Liver (tissue), 8 donors: ENCODE measurements at regions not wholly inside any gene's neighbourhood (a gene's known extent, or its start where the extent isn't known, plus 50 kb on each side); places are given as distances from the start of the nearest gene placed in this dataset.

Experiments used
- DNase-seq: peaks from one replicate; pipeline ENCODE4 v3.0.0-alpha.2; 2017; ENCODE audit warnings: low spot score
- H3K27ac ChIP-seq, 2 donors: one replicate each; pipeline ENCODE4 v1.7.0; 2013; ENCODE audit warnings: inconsistent platforms in 2 of 2, low read length in 2 of 2, control low read depth in 1 of 2, low read depth in 1 of 2, mild to moderate bottlenecking in 1 of 2
- H3K27me3 ChIP-seq, 4 donors: one replicate each; pipeline versions ENCODE4 v1.6.1 to v1.7.0; 2013; ENCODE audit warnings: low read length in 3 of 4, inconsistent platforms in 1 of 4, mild to moderate bottlenecking in 1 of 4, moderate library complexity in 1 of 4; ENCODE audit not compliant: control insufficient read depth in 4 of 4, insufficient read depth in 4 of 4
- H3K36me3 ChIP-seq, 4 donors: one replicate each; pipeline versions ENCODE4 v1.6.1 to v1.7.0; 2013; ENCODE audit warnings: low read length in 3 of 4, mild to moderate bottlenecking in 3 of 4, low read depth in 1 of 4, moderate library complexity in 1 of 4; ENCODE audit not compliant: control insufficient read depth in 4 of 4, insufficient read depth in 3 of 4
- H3K4me1 ChIP-seq, 4 donors: one replicate each; pipeline versions ENCODE4 v1.6.1 to v1.7.0; 2013; ENCODE audit warnings: low read length in 3 of 4, mild to moderate bottlenecking in 3 of 4, moderate library complexity in 1 of 4; ENCODE audit not compliant: control insufficient read depth in 4 of 4, insufficient read depth in 4 of 4
- H3K4me3 ChIP-seq, 3 donors: one replicate each; pipeline versions ENCODE4 v1.6.1 to v1.7.0; 2013; ENCODE audit warnings: low read length in 3 of 3, control low read depth in 1 of 3, low read depth in 1 of 3, mild to moderate bottlenecking in 1 of 3
- H3K9ac ChIP-seq, 2 donors: one replicate each; pipeline ENCODE4 v1.7.0; 2013; ENCODE audit warnings: low read length in 2 of 2, mild to moderate bottlenecking in 2 of 2, moderate library complexity in 2 of 2, control low read depth in 1 of 2, low read depth in 1 of 2
- H3K9me3 ChIP-seq, 4 donors: one replicate each; pipeline versions ENCODE4 v1.6.1 to v1.7.0; 2013; ENCODE audit warnings: low read length in 3 of 4; ENCODE audit not compliant: control insufficient read depth in 4 of 4
- FOXA2 ChIP-seq: IDR thresholded peaks from 2 replicates; pipeline ENCODE4 v1.6.1; 2016; ENCODE audit warnings: antibody characterized with exemption
- GABPA ChIP-seq, 2 donors: IDR thresholded peaks in 1 of 2; conservative IDR thresholded peaks in 1 of 2; 2 replicates each; pipeline ENCODE4 v1.6.1; 2016; ENCODE audit warnings: antibody characterized with exemption in 2 of 2, mild to moderate bottlenecking in 1 of 2, moderate library complexity in 1 of 2
- JUND ChIP-seq, 2 donors: IDR thresholded peaks; 2 replicates each; pipeline ENCODE4 v1.6.1; 2016; ENCODE audit warnings: antibody characterized with exemption in 2 of 2
- NR2F2 ChIP-seq: IDR thresholded peaks from 2 replicates; pipeline ENCODE4 v1.6.1; 2016; ENCODE audit warnings: antibody characterized with exemption
- RAD21 ChIP-seq, 2 donors: IDR thresholded peaks; 2 replicates each; pipeline ENCODE4 v1.6.1; 2016; ENCODE audit warnings: antibody characterized with exemption in 2 of 2, mild to moderate bottlenecking in 2 of 2
- RXRA ChIP-seq, 2 donors: IDR thresholded peaks; 2 replicates each; pipeline ENCODE4 v1.6.1; 2017 to 2018; ENCODE audit warnings: antibody characterized with exemption in 2 of 2, mild to moderate bottlenecking in 1 of 2
- TAF1 ChIP-seq: conservative IDR thresholded peaks from 2 replicates; pipeline ENCODE4 v1.6.1; 2016; ENCODE audit warnings: antibody characterized with exemption, mild to moderate bottlenecking
- WGBS: extraction: QIAGEN DNeasy Blood & Tissue Kit; methylation state at CpG from one replicate; pipeline ENCODE4 v1.1.7; 2013; 5-methylcytosine and 5-hydroxymethylcytosine counted together
- TF ChIP-seq, protein P1 (sequence below): IDR thresholded peaks from 2 replicates; pipeline ENCODE4 v1.6.1; 2016; ENCODE audit warnings: antibody characterized with exemption, mild to moderate bottlenecking
- TF ChIP-seq, protein P2 (sequence below): fragments of 150-350 bp; IDR thresholded peaks from 2 replicates; pipeline ENCODE4 v1.5.1; 2017; ENCODE audit warnings: improper control_type of control experiment, low read depth, low read length; ENCODE audit not compliant: missing input control
- TF ChIP-seq, protein P3 (sequence below): IDR thresholded peaks from 2 replicates; pipeline ENCODE4 v1.6.1; 2016; ENCODE audit warnings: antibody characterized with exemption
- TF ChIP-seq, protein P4 (sequence below): IDR thresholded peaks from 2 replicates; pipeline ENCODE4 v1.6.1; 2016; ENCODE audit warnings: antibody characterized with exemption
- donor health status: healthy.
- donor health status: healthy.
- donor health status: healthy.
- donor health status: healthy.
- donor health status: healthy.

DNA sequence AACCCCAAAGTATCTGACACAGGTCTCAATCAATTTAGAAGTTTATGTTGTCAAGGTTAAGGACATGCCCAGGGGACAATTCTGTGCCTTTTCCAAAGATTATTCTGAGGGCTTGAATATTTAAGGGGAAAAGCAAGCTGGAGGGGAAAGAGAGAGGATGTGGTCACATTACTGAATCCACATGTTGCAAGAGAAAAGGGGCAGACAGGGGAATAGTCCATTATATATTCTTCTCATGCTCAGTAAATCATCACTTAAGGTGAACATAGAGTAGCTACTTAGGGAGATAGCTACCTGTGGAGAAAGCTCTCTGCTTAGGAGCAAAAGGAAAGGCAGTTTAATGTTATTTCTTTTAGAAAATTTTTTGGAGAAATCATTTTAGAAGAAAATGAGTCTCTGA lies 751.6 kb downstream of the SI start:
- no peaks in the 10 kb centered on the region for H3K36me3 ChIP-seq
- H3K27me3 ChIP-seq: no peaks in the 10 kb centered on the region
- H3K27ac ChIP-seq: no peak overlapping the region
- H3K4me3 ChIP-seq: no peak overlapping the region
- DNase-seq: no peak
- no peaks in the 10 kb centered on the region for H3K4me1 ChIP-seq
- no peak overlapping the region for H3K9ac ChIP-seq
- H3K9me3 ChIP-seq: no peaks in the 10 kb centered on the region
- TF ChIP-seq, protein P1, sequence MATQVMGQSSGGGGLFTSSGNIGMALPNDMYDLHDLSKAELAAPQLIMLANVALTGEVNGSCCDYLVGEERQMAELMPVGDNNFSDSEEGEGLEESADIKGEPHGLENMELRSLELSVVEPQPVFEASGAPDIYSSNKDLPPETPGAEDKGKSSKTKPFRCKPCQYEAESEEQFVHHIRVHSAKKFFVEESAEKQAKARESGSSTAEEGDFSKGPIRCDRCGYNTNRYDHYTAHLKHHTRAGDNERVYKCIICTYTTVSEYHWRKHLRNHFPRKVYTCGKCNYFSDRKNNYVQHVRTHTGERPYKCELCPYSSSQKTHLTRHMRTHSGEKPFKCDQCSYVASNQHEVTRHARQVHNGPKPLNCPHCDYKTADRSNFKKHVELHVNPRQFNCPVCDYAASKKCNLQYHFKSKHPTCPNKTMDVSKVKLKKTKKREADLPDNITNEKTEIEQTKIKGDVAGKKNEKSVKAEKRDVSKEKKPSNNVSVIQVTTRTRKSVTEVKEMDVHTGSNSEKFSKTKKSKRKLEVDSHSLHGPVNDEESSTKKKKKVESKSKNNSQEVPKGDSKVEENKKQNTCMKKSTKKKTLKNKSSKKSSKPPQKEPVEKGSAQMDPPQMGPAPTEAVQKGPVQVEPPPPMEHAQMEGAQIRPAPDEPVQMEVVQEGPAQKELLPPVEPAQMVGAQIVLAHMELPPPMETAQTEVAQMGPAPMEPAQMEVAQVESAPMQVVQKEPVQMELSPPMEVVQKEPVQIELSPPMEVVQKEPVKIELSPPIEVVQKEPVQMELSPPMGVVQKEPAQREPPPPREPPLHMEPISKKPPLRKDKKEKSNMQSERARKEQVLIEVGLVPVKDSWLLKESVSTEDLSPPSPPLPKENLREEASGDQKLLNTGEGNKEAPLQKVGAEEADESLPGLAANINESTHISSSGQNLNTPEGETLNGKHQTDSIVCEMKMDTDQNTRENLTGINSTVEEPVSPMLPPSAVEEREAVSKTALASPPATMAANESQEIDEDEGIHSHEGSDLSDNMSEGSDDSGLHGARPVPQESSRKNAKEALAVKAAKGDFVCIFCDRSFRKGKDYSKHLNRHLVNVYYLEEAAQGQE: no peak
- TF ChIP-seq RXRA (IDR thresholded peaks at IDR 0.05): no peak
- TF ChIP-seq RAD21 (IDR thresholded peaks at IDR 0.05): no peak
- TF ChIP-seq, protein P2, sequence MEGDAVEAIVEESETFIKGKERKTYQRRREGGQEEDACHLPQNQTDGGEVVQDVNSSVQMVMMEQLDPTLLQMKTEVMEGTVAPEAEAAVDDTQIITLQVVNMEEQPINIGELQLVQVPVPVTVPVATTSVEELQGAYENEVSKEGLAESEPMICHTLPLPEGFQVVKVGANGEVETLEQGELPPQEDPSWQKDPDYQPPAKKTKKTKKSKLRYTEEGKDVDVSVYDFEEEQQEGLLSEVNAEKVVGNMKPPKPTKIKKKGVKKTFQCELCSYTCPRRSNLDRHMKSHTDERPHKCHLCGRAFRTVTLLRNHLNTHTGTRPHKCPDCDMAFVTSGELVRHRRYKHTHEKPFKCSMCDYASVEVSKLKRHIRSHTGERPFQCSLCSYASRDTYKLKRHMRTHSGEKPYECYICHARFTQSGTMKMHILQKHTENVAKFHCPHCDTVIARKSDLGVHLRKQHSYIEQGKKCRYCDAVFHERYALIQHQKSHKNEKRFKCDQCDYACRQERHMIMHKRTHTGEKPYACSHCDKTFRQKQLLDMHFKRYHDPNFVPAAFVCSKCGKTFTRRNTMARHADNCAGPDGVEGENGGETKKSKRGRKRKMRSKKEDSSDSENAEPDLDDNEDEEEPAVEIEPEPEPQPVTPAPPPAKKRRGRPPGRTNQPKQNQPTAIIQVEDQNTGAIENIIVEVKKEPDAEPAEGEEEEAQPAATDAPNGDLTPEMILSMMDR: no peak
- TF ChIP-seq, protein P3, sequence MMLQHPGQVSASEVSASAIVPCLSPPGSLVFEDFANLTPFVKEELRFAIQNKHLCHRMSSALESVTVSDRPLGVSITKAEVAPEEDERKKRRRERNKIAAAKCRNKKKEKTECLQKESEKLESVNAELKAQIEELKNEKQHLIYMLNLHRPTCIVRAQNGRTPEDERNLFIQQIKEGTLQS: no peak
- no peak for TF ChIP-seq GABPA (IDR thresholded peaks at IDR 0.05 in 1 of 2, conservative IDR thresholded peaks at IDR 0.05 in 1 of 2)
- TF ChIP-seq FOXA2: no peak

DNA sequence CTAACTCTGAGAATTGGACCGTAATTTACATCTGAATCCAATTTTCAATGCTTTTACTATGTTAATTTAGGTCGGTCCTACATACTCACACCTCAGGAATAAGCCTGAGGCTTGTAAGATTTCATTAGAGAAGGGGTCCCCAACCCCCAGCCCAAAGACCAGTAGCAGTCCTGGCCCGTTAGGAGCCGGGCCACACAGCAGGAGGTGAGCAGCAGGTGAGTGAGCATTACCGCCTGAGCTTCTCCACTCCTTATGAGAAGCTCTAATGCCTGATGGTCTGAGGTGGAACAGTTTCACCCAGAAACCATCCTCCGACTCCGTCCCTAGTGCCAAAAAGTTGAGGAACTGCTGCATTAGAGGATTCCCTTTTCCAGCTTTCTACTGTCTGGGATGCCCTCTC lies 757.3 kb downstream of the SI start:
- no peaks in the 10 kb centered on the region for H3K27me3 ChIP-seq
- H3K27ac ChIP-seq: no peak overlapping the region
- no peak for TF ChIP-seq NR2F2
- TF ChIP-seq, protein P3: no peak
- TF ChIP-seq RXRA (IDR thresholded peaks at IDR 0.05): no peak
- TF ChIP-seq TAF1: no peak
- TF ChIP-seq JUND (IDR thresholded peaks at IDR 0.05): no peak
- TF ChIP-seq, protein P2: no peak
- TF ChIP-seq, protein P4, sequence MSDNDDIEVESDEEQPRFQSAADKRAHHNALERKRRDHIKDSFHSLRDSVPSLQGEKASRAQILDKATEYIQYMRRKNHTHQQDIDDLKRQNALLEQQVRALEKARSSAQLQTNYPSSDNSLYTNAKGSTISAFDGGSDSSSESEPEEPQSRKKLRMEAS: no peak
- 66% methylated on average over 7 of the region's 7 CpGs for WGBS
- H3K36me3 ChIP-seq: no peaks in the 10 kb centered on the region
- no peaks in the 10 kb centered on the region for H3K4me1 ChIP-seq
- no peak overlapping the region for H3K9ac ChIP-seq
- H3K9me3 ChIP-seq: no peaks in the 10 kb centered on the region
- H3K4me3 ChIP-seq: no peak overlapping the region
- no peak for DNase-seq
